SK-MEL-5 (cell line): ENCODE measurements at regions not wholly inside any gene's neighbourhood (a gene's known extent, or its start where the extent isn't known, plus 50 kb on each side); places are given as distances from the start of the nearest gene placed in this dataset.
A peak's percentile ranks its signal among the peaks of the same experiment; 100 is the strongest.
"Not testable (repeated sequence)": the region's sequence is repeated elsewhere in the genome, so short reads cannot be mapped to it uniquely, and the experiment has no call there.

Experiments used
- DNase-seq: peaks from one replicate; pipeline ENCODE4 v3.0.0-alpha.2; 2016; ENCODE audit warnings: low read depth, low spot score
- in situ Hi-C: cut with HindIII; loops from 2 replicates; pipeline ENCODE4 v1.10.0; 2016; ENCODE audit warnings: low sequenced_read_pairs, high pct_unique_total_duplicates, low pct_unique_long_range_greater_than_20kb

DNA sequence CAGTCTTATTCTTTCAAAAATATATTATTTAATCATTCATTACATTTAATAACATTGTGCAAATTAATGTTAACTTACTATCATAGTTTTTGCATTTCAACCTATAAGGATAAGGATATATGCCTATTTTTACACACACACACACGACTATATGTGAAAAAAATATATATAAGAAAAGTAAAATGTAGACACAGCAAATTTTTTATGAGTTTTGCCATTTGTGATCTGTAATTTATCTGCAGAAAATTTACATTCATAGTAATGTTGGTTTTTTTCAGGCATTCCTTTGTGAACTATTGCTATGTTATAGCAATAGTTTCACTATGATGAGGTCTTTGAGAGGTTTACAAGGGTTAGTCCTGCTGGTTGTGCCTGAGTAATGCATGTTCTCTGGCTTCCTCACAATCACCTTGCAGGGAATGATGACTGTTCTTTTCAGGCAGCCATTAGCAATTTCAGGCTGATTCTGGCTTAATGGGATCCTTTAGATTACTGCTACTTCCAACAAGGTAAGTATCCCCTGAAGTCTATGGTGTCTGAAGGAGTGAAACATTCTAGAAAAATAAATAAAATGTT is 183.7 kb upstream of the CDK1 start:
- DNase-seq: peak; percentile 2
- in situ Hi-C loops: no loop called here

DNA sequence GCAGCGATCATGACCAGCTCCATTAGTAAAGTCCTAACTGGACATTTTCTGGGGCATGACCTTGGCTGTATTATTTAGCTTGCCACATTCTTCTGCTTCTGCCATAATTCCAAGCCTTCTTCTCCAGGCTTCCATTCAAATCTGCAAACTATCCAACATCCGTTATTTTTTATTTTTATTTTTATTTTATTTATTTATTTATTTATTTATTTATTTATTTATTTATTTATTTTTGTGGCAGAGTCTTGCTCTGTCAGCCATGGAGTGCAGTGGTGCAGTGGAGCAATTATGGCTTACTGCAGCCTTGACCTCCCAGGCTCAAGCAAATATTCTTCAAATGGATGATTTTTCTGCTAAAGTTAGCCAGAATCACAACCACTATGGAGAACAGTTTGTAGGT is 187.2 kb upstream of the CDK1 start:
- in situ Hi-C loops: no loop called here

DNA sequence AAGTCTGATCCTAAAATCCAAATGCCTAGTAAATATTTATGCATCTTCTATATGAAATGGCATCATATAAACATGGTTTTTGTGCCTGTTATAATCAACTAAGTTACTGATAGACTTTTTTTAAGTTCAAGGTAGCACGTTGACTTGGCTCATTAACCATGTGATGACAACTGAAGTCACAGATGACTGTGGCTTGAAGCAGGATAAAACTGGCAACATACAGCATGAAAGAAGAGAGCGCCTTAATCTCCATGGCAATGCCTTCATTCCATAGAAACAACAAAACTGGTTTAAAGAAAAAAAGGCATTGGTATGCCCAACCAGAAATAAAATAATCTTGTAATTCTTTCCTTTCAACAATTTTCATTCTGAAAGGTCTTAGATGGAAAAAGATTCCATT is 188.9 kb upstream of the CDK1 start:
- in situ Hi-C loops: no loop called here
- no peak for DNase-seq

More for the DNA sequence above, 187.2 kb upstream of the CDK1 start:
- DNase-seq: no peak

DNA sequence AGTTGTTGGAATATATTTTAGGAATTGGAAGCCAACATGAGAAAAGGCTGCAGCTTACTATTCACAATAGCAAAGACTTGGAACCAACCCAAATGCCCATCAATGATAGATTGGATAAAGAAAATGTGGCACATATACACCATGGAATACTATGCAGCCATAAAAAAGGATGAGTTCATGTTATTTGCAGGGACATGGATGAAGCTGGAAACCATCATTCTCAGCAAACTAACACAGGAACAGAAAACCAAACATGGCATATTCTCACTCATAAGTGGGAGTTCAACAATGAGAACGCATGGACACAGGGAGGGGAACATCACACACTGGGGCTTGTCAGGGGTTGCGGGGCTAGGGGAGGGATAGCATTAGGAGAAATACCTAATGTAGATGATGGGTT is 192.1 kb upstream of the ANK3 start:
- in situ Hi-C loops, DNase-seq: not testable (repeated sequence)

DNA sequence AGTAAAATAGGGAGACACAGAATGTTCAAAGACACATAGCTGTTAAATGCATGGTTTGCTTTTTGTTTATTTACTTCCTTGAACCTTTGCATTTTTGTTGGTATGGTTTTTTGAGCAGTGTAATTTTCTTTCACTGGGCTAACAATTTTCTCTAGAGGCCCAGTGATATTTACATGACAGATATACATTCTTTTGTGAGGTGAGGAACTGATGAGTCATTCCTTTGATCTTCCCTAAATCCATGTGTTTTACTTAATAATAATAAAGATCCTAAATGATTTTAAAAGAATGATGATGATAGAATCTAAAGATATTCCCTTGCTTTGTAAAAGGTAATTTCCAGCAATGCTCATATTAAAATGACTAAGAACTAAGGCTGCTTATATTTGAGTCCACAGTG is 188.5 kb upstream of the ANK3 start:
- DNase-seq: no peak
- in situ Hi-C loops: no loop called here

DNA sequence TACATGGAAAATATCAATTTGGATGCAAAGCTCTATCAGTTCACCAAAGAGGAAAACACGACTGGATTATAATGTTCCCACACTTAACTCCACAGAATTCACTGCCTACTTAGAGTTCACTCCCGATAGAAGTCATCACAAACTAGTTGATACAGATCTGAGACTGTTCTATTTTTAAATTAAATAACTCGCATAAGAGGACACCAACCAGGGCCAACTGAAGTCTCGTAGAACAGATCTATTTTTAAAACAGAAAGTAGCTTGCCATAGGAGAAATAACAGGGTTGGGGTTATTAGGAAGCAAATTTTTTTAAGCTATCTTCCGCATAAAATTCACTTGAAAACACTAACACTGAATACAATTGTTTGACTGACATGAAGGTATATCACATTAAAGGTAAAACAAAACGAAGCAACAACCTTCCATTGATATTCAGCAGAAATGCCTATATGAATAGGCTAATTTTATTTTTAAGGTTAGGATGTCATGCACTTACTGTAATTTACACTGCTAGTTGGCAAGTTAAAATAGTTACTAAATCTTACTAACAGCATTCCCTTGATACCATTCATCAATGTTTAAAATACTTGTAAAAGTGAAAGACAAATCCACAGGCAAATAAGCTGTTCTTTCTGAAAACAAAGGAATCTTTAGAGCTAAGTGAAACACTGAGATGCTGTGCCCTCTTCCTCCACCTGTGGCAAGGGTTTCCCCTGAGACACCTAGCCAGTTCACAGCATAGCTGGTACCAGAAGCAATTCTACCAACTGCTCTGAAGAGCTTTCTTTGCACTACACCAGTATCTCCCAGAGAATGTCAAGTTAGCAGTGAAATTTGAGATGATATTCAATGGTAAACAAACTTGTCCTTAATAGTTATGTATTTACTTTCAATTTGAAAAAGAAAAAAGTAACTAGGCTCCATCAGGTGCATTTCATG is 186.7 kb upstream of the ANK3 start:
- DNase-seq: no peak
- in situ Hi-C loops: no loop called here

DNA sequence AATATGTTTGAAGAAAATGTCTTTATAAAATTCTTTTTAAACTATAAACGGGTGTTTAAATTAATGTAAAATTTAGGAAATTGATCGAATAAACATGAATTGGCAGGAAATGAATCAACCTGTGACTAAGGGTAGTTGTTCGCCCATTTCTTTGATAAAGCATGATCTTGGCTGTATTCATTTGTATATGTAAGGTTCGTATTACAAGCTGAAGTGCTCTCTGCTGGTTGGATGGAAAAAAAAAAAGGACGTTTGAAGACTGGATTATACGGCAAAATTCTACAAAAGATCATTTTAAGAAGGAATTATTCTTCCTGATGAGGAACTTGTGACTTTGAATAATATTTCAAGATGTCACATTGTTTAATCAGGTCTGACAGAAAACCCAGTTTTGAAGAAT is 185.4 kb upstream of the ANK3 start:
- no peak for DNase-seq
- in situ Hi-C loops: no loop called here

DNA sequence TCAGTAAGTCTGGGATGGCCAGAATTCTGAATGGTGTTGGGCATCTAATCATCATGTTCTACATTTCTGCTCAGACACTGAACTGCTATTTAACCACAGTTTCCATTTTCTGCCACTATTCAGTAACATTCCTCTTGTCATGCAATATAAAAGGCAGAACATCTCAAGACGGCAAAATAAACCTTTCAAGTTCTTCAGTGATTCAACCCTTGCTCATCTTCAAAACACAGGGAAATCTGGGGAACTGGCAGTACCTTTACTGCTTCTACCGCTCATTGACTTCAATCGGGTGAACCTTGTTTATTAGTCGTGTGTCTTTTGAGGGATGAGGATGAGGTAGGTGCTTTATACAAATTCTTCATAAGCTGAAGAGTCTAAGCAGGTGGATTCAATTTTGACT is 184.7 kb upstream of the ANK3 start:
- DNase-seq: no peak
- in situ Hi-C loops: no loop called here

DNA sequence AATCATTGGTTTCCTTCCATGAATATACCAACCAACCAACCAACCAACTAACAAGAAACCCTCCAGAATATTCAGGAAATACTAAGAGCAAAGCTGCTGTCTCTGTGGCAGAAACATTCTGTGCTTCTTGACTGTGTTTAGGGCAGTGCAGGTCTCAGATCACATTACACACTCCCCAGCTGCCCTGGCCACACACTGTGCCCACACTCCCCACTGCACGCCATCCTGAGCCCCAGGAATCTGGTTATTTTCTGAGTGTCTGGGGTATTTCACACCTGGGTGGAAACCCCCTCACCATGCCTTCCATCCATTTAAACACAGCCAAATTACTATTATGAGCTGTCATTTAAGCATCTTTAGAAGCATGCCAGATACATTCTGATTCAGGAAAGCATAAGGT is 183.7 kb upstream of the ANK3 start:
- in situ Hi-C loops: no loop called here
- no peak for DNase-seq

DNA sequence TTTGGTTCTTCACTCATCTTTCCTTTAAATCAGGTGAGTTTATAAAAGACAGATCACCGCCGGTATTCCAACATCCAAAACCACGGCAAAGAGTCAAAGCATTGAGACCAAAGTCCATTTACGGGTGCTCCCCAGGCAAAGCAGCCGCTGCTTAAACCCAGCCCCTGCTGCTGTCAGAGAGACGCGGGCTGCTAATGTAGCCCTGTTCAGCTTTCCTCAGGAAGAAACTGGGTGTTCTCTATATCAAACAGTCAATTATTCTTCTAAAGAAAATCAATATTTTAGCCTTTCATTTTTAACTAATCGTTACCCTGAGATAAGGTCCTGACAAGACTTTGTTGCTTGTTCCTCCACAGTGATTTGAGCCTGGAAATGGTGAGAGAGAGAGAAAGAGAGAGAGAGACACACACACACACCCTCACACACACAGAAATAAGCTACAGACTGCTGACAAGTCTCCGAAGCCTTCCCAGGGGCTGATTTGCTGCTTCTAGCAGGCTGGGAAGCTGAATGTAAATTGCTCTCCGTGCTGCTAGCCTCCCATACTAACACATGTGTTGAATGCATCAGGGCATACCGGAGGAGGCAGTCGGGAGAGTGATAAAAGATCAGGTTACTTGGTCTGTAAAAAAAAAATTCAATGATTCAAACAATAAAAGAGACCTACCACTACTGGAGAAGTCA is 183.0 kb upstream of the ANK3 start:
- in situ Hi-C loops: no loop called here

DNA sequence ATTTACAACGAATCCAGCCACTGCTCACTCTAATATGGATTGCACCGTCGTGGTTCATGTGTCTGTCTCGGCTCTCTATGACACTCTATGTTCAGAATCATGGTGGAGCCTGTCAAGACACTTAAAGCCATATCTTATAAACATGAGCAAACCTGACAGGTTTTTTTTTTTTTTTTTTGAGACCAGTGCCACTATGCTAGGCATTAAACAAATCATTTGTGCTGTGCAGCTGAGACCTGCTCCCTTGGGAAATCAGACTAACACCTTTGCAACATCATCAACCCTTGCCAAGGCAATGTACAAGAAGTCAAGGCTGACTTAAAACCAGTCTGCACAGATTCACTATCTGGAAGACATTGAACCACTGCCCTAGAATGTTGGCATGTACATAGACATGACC is 181.2 kb upstream of the ANK3 start:
- no peak for DNase-seq
- in situ Hi-C loops: no loop called here

More for the DNA sequence above, 183.0 kb upstream of the ANK3 start:
- DNase-seq: no peak

DNA sequence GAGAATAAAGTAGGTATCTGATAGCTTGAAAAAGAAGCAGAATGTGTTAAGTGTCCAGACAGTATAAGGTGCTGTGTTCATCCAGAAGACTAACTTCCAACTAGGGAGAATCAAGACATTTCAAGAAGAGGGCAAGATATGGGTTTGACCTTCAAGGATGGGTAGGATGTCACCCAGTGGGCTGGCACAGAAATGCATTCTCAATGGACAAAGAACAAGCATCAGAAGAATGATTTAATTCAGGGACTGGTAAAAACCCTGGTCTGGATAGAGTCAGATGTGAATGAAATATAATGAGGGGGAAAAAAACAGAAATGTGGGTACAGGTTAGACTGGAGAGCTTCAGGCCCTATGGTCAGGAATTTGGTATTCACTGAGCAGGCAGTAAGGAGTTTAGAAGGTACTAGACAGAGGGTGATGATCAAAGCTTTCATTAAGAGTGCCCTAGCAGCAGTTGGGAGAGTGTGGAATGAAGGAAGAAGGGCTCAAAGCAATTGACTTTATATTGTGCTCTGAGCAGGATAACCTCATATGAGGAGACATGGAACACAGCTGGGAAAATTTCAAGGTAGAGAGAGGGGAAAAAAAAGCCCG is 180.7 kb upstream of the ANK3 start:
- in situ Hi-C loops: no loop called here
- no peak for DNase-seq

DNA sequence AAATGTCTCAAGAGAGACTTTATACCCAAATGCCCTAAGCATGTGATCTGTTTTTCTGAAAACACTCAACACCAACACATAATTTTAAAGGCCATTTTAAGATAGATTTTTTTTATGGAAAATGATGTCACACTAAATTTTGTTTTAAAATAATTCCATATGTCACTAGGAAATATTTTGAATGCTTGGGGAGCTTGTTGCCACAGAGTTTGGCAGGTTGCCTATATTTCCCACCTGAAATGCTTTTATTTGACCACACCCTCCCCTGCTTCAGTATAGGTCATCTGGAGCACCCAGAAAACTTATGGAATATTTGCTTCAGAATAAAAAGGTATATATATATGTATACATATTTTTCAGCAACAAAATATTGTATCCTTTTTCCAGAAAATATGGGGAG is 180.0 kb upstream of the ANK3 start:
- DNase-seq: no peak
- in situ Hi-C loops: no loop called here

DNA sequence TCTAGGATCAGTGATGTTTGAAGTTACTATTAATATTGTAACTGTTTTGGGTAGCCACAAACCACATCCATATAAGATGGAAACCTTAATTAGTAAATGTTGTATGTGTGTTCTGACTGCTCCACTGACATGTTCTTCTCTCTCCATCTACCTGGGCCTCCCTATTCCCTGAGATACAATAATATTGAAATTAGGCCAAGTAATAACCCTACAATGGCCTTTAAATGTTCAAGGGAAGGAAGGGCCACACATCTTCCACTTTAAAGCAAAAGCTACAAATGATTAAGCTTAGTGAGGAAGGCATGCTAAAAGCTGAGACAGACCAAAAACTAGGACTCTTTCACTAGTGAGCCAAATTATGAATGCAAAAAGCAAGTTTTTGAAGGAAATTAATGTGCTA is 176.4 kb upstream of the ANK3 start:
- in situ Hi-C loops: no loop called here

DNA sequence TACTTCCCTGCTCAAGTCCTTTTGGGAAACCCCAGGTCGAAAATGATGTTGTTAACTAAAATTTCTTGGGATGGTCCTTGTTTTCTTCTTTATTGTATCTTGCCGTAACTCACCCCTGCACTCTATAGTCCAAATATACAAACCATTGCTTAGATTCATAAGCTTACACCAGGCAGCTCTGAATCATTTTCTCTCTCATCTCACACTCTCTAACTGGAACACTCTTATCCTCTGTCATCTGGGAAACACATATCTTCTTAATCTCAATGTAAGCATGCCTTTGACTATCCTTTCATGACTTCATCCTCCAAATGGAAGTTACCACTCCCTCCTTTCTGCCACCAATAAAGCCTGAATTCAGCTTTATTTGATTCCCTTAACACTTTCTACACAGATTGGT is 175.8 kb upstream of the ANK3 start:
- DNase-seq: no peak
- in situ Hi-C loops: no loop called here

More for the DNA sequence above, 176.4 kb upstream of the ANK3 start:
- no peak for DNase-seq

DNA sequence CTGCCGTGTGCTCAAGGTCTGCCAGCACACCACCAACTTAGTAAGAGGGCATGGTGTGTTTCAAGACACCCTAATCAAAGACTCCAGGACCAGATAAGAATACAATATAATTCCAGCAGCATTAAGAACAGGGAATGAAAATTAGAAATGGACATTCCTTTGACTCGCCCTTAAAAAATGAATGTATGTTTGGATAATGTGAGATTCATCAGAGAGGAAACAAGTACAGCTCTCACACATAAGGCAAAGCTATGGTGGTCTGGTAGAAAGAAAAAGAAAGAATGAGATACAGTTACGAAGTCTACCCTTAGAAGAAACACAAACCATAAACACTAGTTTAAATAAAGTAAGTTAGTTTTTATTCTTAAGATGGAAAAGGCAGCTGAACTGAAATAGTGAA is 174.8 kb upstream of the ANK3 start:
- no peak for DNase-seq
- in situ Hi-C loops: no loop called here

DNA sequence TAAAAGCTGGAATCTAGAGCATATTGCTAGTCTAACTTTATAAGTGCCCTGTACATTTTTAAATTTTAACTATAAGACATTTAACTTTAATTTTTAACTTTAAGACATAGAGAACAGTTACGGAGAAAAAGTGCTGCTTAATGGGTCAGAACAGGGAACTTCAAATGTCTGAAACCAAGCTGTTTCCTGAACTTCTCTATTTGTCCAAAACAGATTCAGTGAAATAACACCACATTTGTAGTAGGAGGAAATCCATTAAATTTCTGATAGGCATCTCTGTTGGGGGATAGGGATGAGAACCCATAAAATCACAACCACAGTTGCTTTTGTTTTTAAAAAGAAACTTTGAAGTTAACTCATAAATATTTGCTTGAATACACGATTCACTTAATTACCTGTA is 170.8 kb upstream of the ANK3 start:
- in situ Hi-C loops: no loop called here
- no peak for DNase-seq

DNA sequence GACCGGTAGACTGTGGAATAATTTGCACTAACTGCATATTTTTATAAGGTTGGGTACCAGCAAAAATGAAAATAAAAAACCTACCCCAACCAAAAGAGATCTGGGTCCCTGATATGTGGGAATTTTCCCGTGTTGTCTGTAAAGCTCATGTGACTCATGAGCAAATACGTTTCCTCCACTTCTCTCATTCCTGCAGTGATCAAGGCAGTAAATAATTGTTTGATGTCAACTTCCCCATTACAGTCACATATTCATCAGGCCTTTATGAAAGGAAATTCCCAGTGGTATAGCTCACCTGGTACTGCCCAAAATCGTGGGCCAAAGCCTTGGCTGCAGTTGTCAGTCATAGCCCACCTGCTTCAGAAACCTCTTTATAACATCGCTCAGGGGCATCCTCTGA is 166.0 kb upstream of the ANK3 start:
- in situ Hi-C loops: no loop called here
- DNase-seq: no peak
